Dermis microvascular lymphatic vessel endothelial cell (primary cell): ENCODE measurements at regions not wholly inside any gene's neighbourhood (a gene's known extent, or its start where the extent isn't known, plus 50 kb on each side); places are given as distances from the start of the nearest gene placed in this dataset.

Experiments
- DNase-seq, 2 donors: peaks; one replicate each; pipeline versions ENCODE4 v3.0.0 to v3.0.0-alpha.2; 2010; ENCODE audit warnings: low read depth in 2 of 2

GRCh38 chr9:22395687-22396141 lies 50.9 kb upstream of the DMRTA1 start:
- no peak for DNase-seq
